ENCODE measurements at regions not wholly inside any gene's neighbourhood (a gene's known extent, or its start where the extent isn't known, plus 50 kb on each side); places are given as distances from the start of the nearest gene placed in this dataset.

DNA sequence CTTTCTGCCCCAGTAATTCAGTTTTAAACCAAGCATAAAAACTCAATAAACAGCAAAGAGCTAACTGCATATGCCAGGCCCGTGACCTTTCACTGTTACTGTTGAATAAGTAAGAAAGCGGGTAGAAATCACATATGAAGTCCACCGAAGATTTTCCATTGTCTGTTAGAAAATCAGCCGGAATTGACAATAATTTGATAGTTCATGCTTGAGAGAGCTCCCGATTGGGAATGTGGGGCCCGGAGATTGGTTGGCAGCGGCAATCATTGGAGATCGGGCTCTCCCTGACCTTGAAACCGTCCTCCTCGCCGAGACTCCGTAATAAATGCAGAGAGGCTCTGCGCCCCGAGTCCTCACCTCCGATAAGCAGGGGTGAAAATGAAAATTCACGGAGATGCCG is 709.6 kb downstream of the BRD1 start:
- no peak for DNase-seq (ENCODE audit: extremely low read depth in 1 of 2, low read depth in 1 of 2)

DNA sequence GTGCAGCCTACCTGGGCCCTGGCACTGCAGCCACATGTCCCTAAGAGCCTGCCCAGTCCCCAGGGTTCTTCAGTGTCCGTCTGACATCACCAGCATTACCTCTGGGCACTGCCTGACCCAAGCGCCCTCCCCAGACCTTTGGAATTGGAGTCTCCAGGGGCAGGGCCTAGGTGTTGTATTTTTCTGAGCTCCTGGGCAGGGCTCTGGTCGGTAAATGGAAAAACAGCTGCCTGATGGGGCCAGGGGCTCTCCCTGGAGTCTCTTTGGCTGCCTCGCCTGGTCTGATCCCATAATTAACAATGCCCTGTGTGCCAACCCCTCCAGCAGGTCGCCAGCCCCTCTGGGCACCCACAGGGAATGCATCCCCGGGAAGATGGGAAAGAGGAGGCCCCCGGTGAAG is 710.2 kb downstream of the BRD1 start:
- DNase-seq (ENCODE audit: extremely low read depth in 1 of 2, low read depth in 1 of 2) = no peak

DNA sequence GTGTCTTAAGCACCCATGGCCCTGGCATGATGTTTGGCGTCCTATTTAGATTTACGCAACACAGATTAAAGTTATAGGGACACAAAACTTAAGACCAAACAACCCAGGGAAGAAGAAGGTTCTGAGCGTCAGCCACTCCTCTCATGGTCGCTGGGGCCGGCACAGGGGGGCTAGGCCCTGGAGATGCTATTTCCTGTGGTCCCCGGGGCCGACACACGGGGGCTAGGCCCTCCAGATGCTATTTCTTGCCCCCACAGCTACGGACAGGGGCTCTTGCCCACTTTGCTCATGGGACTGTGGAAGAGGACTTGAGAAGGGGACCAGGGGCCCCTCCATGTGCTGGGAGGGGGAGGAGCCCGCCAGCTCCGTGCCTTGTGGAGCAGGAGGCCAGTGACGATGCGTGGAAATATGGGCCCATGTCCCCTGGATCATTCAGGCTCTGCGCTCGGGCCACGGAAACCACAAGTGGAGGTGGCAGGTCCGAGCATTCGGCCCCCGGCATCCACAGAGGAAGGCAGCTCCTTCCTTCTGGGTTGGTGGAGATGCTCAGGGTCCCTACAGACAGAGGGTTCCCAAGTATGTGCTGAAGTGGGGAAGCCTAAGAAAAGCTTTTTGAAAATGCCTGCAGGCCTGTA is 711.1 kb downstream of the BRD1 start:
- DNase-seq (ENCODE audit: extremely low read depth in 1 of 2, low read depth in 1 of 2) = no peak

- no peak for DNase-seq (ENCODE audit: extremely low read depth in 1 of 2, low read depth in 1 of 2)
These were observed 711.7 kb downstream of the BRD1 start for GRCh38 chr22:49116021-49116420.

DNA sequence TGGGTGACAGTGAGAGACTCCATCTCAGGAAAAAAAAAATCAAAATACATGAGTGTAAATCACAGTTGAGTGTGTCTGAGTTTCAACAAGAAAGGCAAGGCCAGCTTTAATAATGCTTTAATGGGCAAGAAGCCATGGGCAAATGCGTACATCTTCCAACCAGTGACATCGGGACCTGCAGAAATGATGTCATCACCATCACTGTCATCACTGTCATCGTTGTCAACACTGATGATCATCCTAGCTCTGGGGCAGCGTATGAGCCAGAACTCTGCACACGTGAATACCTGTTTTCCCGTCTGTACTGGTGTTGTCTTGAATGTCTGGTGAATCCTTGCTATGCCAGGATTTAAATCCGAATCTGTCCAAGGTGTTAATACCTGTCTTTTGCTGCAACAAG is 712.5 kb downstream of the BRD1 start:
- DNase-seq (ENCODE audit: extremely low read depth in 1 of 2, low read depth in 1 of 2) = no peak

DNA sequence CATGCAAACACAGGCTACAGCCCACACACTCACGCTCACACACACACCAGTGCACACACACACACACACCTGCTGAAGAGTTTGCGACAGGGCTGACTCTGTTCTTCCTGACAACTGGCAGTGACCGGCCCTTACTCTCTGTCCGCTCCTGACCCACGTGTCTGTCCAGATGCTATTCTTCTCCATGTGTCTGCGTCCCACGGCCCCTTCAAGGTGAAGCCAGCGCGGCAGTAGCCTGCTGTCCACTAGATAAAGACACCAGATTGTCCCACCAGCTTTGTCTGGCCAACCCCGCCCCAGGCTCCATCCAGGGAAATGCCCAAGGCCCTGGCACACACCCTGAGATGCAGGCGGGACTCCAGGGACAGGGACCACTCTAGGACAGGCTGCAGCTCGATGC is 713.9 kb downstream of the BRD1 start:
- no peak for DNase-seq (ENCODE audit: extremely low read depth in 1 of 2, low read depth in 1 of 2)

DNA sequence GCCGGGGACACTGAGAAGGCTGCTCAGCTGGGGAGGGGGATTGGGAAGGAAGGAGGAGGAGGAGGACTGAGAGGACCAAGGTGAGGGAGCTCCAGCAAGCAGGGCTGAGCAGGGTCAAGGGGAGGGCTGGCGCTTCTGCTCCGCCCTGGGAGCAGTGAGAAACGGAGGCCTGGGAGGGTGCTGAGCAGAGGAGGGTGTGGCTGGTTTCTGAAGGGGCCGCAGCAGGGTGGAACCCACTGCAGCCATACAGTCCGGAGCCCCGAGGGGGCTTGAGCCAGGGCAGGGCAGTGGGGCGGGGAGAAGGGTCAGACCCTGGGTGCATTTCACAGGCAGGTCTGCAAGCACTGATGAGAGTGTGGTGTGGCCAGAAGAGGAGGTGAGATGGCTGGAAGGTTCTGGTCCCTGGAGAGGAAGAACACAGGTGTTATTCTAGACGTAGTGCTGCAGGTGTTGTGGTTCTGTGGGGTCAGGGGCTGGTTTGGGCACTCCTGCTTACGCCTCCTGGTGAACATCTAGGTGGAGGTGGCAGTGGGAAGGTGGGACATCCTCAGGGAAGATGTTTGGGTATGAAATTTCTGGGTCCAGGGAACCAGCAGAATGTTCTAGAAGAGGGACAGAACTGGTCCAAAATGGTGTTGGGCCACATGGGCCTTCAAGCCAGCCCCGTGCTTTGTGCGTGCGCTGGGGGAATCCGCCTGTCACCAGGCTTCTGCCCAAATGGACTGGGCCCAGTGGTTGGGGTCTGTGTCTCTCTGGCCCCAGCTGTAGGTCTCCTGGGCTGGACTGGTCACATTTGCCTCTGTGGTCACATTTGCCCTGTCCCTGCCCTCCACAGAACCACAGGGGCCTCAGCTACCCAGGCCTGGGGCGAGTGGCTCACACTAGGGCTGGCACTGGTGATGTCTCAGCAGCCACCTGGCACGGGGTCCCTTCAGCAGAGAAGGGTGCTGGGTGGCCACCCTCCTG is 714.7 kb downstream of the BRD1 start:
- no peak for DNase-seq (ENCODE audit: extremely low read depth in 1 of 2, low read depth in 1 of 2)

- no peak for DNase-seq (ENCODE audit: extremely low read depth in 1 of 2, low read depth in 1 of 2)
These were observed 715.5 kb downstream of the BRD1 start for GRCh38 chr22:49112176-49112575.

GRCh38 chr22:49111085-49111484 is 716.6 kb downstream of the BRD1 start:
- no peak for DNase-seq (ENCODE audit: extremely low read depth in 1 of 2, low read depth in 1 of 2)

DNA sequence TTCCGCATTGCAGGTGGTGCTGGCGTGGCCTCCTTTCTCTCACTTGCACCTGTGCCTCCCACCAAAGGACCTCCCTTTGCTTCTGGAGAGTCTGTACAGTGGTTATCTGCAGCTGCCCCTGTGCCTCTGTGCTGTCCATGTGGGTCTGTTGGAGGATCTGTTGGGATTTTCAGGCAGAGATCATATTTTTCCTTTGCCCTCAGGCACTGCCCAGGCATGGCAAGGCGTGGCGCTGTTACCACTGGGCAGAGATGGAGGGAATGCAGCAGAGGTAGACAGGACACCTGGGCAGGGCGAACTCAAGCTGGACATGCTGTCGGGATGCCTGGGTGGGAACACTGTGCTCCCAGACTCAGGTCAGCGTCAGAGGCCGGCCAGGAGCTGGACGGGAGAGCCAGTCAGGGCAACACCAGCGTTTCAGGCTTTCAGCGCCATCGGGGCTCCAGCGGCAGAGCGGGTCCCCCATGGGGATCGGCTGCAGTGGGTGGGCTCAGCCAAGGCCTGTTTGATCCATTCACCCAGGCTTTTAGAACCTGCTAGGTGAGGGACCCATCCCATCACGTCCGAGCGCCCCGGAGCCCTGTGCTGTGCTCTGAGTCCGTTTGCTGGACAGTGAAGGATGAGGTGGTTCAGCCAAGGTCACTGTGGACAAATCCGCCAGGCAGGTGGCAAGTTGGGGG is 718.9 kb downstream of the BRD1 start:
- no peak for DNase-seq (ENCODE audit: extremely low read depth in 1 of 2, low read depth in 1 of 2)

DNA sequence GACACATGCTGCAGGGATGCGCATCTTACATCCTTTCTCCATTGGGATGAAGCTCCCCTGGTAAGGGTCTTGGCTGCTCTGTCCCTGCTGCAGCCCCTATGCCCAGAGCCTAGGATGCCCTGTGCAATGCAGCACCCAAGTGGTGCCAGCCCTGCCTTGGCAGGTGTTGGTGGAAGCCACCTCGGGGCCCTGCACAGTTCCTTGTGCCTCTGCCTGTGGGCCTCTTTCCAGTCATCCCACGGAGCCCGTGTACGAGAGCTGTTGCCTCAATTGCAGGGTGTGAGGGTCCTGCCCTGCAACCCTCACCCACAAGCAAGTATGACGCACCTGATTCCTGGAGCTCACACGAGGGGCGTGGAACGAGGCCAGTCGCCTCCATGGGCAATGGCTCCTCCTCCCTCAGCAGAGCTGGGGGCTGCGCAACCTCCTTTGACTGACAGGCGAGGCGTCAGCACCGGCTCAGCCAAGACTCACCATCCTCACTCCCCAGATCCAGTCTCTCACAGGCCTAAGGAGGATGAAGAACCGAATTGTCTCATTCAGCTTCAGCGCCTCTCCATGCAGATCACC is 719.6 kb downstream of the BRD1 start:
- no peak for DNase-seq (ENCODE audit: extremely low read depth in 1 of 2, low read depth in 1 of 2)

- DNase-seq (ENCODE audit: extremely low read depth in 1 of 2, low read depth in 1 of 2) = no peak
These were observed 720.1 kb downstream of the BRD1 start for GRCh38 chr22:49107561-49107960.

- DNase-seq (ENCODE audit: extremely low read depth in 1 of 2, low read depth in 1 of 2) = no peak
These were observed 720.9 kb downstream of the BRD1 start for GRCh38 chr22:49106842-49107152.

DNA sequence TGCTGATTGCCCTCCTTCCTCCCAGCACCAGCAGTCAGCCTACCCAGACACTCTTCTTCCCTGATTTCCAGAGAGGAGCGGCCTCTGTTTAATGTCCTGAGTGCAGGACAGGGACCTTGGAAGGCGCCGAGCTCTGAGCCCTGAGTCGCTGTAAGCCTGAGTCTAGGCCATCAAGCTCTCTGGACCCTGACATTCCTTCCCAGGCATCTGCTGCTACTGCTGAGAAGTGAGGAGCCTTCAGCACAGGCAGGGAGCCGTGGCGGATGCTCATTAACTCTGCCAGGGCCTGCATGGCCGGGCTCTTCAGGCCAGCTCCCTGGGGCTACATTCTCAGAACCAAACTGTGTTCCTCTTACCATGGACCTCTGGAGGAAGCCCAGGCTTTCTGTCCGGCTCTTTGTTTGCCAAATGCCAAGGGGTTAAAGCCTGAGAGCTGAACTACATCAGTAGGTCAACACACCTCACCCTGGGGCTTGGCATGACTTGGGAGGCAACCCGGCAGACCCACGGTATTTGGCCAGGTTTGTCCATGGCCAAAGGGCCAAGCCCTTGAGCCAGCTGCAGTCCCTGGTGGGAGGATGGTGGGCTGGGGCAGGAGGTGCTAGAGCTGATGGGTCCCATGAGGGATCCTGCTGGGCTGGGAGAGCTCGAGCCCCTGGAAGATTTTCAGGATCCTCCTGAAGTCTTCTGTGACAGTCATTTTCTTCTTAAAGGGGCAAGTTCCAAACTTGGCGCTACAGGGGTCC is 721.4 kb downstream of the BRD1 start:
- no peak for DNase-seq (ENCODE audit: extremely low read depth in 1 of 2, low read depth in 1 of 2)

GRCh38 chr22:49104434-49104833 is 723.2 kb downstream of the BRD1 start:
- no peak for DNase-seq (ENCODE audit: extremely low read depth in 1 of 2, low read depth in 1 of 2)

DNA sequence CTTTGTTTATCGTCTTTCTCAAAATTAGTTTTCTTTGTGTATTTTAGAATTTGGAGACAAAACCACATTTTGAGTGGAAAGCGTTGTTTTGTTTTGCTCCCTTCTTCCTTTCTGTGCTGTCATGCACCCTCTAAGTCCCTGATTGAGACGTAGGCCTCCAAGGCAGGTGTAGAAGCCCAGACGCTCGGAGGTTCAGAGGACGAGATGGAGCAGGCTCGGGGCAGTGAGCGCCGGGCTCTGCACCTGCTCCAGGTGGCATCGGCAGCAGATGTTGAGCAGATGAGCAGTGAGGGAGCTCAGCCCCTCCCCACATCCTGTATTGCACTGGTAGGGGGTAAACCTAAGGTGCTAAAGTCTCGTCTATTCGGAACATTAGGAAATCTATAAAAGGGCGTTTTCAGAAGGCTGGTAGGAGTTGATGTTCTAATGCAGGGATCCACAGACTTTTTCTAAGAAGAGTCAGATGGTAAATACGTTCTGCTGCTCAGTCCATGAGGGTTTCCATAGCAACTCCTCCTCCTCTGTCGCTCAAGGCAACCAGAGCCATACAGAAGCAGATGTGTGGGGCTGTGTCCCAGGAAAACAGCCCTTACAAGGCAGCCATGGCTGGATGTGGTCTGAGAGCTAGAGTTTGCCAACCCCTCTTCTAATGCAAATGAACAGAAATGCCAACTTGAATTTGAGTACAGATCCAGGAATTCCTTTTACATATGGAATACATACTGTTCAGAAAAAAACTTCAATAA is 724.2 kb downstream of the BRD1 start:
- DNase-seq (ENCODE audit: extremely low read depth in 1 of 2, low read depth in 1 of 2) = no peak

DNA sequence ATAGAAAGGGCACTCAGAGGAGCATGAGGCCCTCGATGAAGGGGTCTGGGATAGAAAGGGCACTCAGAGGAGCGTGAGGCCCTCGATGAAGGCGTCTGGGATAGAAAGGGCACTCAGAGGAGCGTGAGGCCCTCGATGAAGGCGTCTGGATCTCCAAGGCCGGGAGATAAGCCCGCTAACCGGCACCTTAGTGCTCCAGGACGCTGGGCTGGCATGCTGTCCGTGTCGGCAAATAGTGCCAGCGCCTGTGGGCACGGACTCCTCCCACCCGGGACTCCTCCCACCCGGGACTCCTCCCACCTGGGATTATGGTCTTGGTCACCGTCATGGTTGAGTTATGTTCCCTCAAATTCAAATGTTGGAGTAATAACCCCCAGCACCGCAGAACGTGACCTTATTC is 725.3 kb downstream of the BRD1 start:
- no peak for DNase-seq (ENCODE audit: extremely low read depth in 1 of 2, low read depth in 1 of 2)

DNA sequence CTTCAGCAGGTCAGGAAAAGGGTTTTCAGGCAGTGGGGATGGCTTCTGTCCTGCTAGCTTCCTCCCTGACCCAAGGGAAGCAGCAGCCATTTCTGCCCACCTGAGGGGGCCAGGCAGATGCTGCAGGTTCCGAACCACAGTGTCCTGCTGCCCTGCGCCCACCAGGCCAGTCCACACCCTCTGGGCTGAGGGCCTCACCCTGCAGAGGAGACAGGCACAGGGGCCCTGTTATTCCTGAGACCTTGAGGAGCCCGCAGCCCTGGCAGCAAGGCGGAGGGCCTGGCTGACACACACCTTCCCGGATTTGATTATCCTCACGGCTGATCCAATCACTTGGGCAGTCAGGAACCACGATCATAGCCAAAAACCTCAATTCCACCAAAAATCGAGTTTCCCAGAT is 725.8 kb downstream of the BRD1 start:
- DNase-seq (ENCODE audit: extremely low read depth in 1 of 2, low read depth in 1 of 2) = no peak

GRCh38 chr22:49101225-49101624 is 726.4 kb downstream of the BRD1 start:
- DNase-seq (ENCODE audit: extremely low read depth in 1 of 2, low read depth in 1 of 2) = no peak

DNA sequence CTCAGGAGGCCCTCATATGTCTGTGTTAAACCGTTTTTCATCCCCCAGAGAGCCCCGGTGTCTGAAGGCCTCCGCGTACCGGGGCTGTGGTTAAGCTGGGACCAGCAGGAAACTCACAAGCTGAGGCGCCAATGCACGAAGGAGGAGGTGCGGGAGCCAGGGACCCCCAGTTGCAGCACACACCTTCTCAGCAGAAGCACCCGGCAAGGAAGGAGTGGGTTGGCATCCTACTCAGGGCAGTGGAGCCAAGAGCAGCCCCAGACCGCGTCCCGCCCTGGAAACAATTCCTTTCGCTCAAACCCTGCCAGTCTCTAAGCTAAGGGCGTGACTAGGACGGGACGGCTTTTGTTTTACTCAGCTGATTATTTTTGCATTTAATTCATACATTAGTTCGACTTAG is 726.9 kb downstream of the BRD1 start:
- no peak for DNase-seq (ENCODE audit: extremely low read depth in 1 of 2, low read depth in 1 of 2)
